ENCODE measurements at regions not wholly inside any gene's neighbourhood (a gene's known extent, or its start where the extent isn't known, plus 50 kb on each side); places are given as distances from the start of the nearest gene placed in this dataset.
"Not testable (repeated sequence)": the region's sequence is repeated elsewhere in the genome, so short reads cannot be mapped to it uniquely, and the experiment has no call there.

GRCh38 chr2:65955259-65955658 lies 479.7 kb upstream of the MEIS1 start:
- no peak for DNase-seq (ENCODE audit: low spot score)

GRCh38 chr2:65952966-65953761 lies 481.8 kb upstream of the MEIS1 start:
- no peak for DNase-seq (ENCODE audit: low spot score)

- no peak for DNase-seq (ENCODE audit: low spot score)
Observed at GRCh38 chr2:65944213-65944612, 490.7 kb upstream of the MEIS1 start.

DNA sequence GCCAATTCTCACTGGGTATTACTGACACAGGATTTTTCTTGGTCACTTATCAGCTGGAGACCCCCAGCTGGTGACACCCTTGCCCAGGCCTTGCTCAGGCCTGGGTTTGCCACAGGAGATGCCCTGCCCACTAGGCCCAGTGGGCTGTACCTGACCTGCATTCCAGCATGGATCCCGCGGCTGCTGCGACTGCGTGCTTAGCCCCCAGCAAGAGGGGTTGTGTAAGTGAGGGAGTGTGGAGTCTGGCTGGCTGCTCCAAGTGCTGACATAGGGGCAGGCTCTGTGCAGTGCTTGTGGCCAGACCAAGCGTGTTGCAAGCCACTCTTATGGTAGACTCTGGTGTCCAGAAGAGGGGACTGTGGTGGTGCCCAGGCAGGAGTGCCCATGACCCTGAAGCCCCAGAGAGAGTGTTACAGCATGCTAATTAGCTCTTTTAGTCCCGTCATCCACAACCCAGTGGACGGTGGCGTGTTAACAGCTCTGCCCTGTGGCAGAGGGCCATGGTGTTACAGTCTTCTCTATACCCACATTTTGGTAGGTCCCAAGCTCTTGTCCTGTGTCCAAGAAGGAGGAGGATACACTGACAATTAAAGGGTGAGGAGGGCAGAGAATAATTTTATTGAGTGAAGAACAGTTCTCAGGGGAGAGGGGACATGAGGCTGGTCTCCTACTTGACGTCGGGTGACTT lies 491.7 kb upstream of the MEIS1 start:
- no peak for DNase-seq (ENCODE audit: low spot score)

DNA sequence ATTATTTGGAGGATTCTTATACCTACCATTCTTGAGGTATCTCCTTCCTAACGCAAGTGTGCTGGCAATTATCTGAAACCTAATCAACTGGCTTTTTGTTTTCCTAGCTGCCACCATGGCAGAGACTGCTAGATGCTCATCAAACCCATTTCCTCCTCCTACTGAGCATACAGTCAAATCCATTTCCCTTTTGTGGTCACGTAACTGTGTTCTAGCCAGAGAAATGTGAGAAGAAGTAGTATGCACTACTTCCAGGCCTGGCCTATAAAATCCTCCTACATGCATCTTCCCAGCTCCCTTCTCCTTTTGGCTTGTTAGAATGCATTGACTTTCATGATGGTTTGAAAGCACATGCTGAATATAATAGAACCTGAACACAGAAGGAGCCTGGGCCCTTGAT lies 494.1 kb upstream of the MEIS1 start:
- no peak for DNase-seq (ENCODE audit: low spot score)

GRCh38 chr2:65939687-65940086 lies 495.2 kb upstream of the MEIS1 start:
- DNase-seq (ENCODE audit: low spot score): no peak

DNA sequence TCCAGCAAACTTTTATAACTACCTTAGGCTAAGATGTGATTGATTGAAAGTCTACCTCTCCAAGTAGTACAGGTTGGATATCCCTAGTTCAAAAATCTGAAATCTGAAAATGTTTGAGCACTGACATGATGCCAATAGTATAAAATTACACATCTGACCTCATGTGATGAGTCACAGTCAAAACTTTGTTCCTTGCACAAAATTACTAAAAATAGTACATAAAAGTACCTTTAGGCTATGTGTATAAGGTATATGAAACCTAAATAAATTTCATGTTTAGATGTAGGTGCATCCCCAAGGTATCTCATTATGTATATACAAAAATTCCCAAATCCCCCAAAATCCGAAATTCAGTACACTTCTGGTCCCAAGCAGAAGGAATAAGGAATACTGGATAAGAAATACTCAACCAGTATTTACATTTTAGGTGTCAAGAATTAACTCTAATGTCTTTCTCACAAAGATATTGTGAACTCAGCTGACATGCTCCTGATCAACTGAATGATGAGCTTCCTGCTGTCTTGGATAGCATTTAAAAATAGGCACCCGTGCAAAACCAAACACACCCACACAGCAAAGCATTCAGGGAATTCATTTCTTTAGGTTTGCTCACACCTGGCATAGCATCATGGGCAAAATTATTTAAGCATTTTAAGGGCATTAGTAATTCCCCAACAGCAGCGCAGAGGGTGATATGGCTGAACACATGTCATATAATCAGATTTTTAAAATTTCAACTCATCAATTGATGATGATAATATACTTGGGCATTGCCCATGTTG lies 497.4 kb upstream of the MEIS1 start:
- DNase-seq (ENCODE audit: low spot score): no peak

GRCh38 chr2:65934992-65935629 lies 499.8 kb upstream of the MEIS1 start:
- no peak for DNase-seq (ENCODE audit: low spot score)

DNA sequence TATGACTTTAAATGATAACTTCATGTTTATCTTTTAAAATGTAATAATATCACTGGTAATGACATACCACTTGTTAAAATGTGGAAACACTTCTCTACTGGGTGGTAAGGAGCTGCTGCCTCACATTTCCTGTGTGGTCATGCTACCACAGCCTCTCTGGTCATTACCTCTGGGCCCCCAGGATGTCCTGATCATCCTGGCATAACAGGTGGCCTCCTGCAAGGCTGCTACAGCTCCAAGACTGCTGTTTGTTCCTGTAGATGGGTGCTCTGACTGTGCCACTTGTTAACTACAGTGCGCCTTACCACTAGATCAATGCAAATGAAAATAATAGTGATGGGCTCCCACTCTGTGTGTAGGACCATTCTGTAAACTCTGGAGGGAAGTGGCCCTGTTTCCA lies 500.2 kb upstream of the SPRED2 start:
- no peak for DNase-seq (ENCODE audit: low spot score)

- no peak for DNase-seq (ENCODE audit: low spot score)
Observed at GRCh38 chr2:65931056-65931455, 498.7 kb upstream of the SPRED2 start.

- DNase-seq (ENCODE audit: low spot score): no peak
Observed at GRCh38 chr2:65930259-65930658, 497.9 kb upstream of the SPRED2 start.

- not testable (repeated sequence) for DNase-seq (ENCODE audit: low spot score)
Observed at GRCh38 chr2:65929664-65930063, 497.3 kb upstream of the SPRED2 start.

- DNase-seq (ENCODE audit: low spot score): no peak
Observed at GRCh38 chr2:65922794-65923193, 490.4 kb upstream of the SPRED2 start.

DNA sequence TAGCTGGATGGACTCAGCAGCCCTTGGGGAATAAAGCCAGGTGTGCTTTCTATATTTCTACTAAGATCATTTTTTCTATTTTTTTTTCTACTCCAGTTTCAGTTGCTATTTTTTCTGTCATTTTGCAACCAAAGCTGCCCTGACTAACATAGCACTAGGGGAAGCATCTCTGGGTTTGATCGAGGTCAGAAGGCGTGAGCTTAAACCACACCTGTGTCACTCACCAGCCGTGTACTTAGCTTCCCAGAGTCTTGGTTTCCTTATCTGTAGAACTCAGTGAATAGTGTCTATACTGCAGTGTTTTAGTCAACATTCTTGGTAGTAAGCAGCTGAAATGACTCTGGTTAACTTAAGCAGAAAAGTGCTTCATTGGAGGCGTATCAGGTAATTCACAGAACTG lies 489.6 kb upstream of the SPRED2 start:
- no peak for DNase-seq (ENCODE audit: low spot score)

DNA sequence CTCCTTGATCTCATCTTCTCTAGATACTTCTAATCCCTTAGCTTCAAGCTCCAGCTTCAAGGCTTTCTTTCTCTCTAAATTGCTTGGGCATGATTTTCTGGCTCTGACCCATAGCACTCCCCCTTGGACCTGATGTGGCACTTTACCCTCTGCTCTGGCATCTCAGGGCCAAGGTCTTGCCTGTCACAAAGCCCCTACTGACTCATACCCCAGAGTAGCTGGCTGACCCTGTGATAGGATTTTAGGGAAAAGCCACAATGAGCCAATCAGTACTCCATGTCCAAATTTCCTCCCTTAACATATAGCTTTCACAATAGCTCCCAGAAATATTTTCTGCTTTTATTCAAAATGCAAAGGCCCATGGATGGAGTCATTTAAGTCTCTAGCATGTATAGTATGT lies 488.7 kb upstream of the SPRED2 start:
- DNase-seq (ENCODE audit: low spot score): no peak

- no peak for DNase-seq (ENCODE audit: low spot score)
Observed at GRCh38 chr2:65920659-65921058, 488.3 kb upstream of the SPRED2 start.

DNA sequence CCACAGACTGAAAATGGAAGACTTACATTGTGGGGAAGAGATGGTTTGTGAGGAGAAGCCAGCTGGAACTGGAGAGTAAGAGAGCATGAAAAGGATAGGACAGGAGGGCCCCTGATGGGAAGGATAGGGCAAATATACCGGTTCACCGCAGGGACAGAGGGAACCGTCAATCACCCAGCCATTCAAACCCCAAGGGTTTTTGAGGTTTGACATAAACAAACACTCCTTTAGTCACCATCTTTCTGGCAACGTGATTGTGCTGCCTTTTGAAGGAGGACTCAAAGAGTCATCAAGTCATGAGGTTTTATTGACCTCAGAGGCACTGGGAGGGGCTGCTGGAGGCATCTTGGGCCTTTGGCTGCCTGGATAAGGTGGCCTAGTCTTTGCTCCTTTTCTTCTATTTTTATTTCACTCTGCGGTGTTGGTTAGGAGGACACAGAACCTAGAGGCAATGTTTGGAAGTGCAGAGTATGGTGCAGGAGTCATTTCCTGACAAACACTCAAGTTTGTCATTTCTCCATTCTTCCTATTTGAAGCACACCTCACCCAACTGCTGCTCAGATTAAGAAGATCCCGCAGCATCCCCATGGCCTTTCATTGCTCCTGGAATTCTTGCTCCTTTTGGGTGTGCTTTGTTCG lies 487.3 kb upstream of the SPRED2 start:
- DNase-seq (ENCODE audit: low spot score): no peak

DNA sequence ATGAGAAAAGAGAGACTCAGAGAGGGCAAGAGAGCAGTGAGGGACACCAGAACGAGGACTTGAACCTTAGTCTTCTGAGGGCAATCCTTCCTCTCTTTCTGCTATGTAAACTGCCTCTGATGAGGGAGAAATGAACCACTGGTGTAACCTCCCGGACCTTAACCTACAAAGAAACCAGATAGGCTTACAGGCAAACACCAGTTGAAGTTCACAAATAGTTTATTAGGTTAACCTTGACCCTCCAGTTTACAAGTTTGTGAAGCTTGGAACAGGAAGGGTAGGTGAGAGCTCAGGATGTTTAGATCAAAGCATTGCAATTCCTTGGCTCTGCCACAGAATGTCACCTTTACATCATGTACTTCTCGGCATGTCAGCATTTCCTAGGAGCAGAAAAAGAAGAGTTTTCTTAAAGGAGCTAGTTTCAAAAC lies 486.4 kb upstream of the SPRED2 start:
- no peak for DNase-seq (ENCODE audit: low spot score)

DNA sequence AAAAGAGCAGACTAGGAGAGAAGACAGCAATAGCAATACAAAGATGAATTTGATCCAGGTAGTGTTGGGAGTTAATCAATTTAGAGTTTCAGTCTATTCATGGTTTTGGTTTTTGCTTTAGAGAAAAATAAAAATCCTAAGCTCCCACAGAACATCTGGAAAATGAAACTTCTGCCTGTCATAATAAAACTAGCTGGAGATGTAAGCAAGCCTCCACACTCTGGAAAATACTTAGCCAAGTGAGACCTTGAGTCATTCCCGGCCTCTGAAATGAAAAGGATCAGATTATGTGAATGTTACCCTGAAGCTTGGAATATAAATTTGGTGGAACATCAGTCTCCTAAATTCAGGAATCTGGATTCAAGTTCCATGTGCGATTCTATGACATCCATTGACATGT lies 485.6 kb upstream of the SPRED2 start:
- no peak for DNase-seq (ENCODE audit: low spot score)

DNA sequence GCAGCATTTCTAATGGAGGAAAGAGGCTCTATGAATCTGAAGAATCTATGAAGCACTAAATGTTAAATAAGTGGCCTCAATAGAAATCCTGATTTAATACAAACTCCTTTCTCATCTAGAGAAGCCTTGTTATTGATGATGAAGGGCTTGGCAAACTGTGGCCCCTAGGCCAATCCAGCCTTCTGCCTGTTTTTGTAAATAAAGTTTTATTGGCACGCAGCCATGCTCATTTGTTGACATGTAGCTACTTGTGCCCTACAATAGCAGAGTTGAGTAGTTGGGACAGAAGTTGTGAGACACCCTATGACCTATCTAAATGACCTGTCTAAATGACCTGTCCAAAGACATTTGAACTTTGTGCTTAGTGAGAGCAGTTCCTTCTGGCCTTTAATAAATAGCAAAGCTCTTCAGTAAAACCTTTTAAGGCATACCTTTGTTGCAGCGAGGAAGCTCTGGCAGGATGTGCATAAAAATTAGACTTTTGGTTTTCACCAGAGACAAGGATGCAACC lies 484.4 kb upstream of the SPRED2 start:
- DNase-seq (ENCODE audit: low spot score): no peak

DNA sequence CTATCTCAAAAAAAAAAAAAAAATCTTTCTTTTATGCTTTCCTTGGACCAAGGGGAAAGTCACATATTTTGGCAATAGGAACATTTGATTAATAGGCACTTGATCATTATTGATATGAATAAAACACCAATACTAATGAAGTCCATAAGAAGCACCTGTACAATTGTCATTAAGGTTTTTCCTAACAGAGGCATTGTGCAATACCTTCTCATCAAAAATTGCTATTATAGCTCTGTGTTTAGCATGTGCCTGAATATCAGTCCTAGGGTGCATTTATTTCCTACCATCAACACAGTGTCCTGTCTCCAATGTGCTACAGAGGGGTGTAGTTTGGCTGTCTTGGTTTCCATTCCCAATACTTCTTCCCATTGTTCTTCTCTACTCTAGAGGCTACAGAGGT lies 483.8 kb upstream of the SPRED2 start:
- no peak for DNase-seq (ENCODE audit: low spot score)

- no peak for DNase-seq (ENCODE audit: low spot score)
Observed at GRCh38 chr2:65915273-65915672, 482.9 kb upstream of the SPRED2 start.

Measured in HuH-7.5 (cell line).